ENCODE measurements at regions not wholly inside any gene's neighbourhood (a gene's known extent, or its start where the extent isn't known, plus 50 kb on each side); places are given as distances from the start of the nearest gene placed in this dataset.
"Not testable (repeated sequence)": the region's sequence is repeated elsewhere in the genome, so short reads cannot be mapped to it uniquely, and the experiment has no call there.

DNA sequence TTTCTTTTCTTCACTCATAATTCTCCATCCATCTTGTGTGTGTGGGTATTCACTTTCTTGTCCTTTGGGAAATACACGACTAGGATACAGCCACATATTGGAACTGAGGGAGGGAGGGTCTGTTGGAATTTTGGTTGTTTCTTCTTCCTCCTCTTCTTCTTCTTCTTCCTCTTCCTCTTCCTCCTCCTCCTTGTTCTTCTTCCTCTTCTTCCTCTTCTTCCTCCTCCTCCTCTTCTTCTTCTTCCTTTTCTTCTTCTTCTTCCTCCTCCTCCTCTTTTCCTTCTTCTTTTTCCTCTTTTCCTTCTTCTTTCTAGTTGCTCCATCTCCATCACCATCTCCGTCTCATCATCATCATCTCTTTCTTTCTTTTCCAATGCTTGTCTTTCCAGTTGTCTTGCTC, 1307.3 kb upstream of the ZEB2 start:
- DNase-seq: no peak

DNA sequence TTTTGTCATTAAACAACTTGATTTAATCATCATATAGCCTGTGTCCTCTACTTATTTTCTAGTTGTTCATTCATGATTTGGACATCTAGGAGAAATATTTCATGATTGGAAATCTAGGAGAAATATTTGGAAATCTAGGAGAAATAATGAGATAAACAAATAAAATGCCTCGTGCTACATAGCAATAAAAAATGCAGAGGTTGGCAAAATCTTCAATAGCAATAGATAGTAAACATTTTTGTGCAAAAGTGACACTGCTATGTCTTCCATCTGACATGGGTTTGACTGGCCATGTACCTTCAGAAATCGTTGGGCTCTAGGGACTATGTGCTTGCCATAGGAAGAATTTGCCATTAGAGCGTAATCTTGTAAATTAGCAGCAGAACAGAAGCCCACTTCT, 1304.5 kb upstream of the ZEB2 start:
- no peak for DNase-seq

- DNase-seq: no peak
Measured at GRCh38 chr2:145822892-145823534, 1303.1 kb upstream of the ZEB2 start.

DNA sequence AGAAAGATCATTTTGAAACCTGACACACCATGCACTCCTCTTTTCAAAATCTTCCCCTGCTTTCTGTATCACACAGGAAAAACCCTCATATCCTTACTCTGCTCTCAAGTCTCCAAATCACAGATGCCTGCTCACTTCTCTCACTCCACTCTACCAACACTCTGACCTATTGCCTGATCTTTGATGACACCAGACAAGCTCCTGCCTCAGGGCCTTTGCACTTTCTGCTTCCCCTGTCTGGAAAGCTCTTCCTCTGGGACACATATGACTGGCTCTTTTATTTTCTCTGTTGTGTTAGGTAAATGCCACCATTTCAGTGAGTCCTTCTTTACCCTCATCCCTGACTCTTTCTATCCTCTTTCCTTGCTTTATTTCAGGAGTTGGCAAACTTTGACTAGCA, 1300.7 kb upstream of the ZEB2 start:
- DNase-seq: no peak

- no peak for DNase-seq
Measured at GRCh38 chr2:145818890-145819504, 1299.1 kb upstream of the ZEB2 start.

DNA sequence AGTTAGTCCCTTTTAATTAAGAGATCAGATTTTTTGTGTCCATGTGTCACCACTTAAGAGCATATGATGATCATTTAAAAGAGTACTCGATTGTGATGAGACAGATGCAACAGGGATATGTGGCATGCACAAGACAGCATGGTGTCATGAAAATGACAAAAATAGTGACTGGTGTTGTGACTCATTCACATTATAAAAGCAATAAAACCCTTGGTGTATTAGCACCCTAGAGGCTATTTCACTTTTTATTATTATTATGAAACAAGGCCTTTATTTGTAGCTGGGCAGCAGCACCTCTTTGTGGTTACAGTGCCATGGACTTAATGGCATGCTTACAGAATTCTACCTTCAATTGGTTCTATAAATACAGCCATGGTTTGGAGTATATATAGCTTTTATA, 1296.0 kb upstream of the ZEB2 start:
- DNase-seq: no peak

GRCh38 chr2:145813481-145813880, 1293.6 kb upstream of the ZEB2 start:
- no peak for DNase-seq

DNA sequence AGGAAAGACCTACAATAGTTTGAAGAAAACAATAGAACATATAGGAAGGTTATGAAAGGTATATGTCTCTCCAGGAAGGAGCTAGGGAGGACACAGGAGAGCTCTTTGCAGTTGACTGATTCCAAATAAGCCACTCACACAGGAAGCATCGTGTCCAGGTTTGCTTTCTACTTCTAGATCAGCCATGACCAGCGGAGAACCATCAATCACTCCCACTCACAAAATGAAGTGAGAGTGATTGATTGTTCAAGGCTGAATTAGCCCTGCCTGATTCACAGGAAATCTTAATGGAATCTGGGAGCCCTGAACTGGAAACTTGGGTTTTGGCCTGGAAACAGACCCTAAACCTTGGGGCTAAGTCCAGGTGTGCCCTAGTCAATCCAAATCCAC, 1292.2 kb upstream of the ZEB2 start:
- no peak for DNase-seq

GRCh38 chr2:145811276-145812164, 1291.6 kb upstream of the ZEB2 start:
- no peak for DNase-seq

DNA sequence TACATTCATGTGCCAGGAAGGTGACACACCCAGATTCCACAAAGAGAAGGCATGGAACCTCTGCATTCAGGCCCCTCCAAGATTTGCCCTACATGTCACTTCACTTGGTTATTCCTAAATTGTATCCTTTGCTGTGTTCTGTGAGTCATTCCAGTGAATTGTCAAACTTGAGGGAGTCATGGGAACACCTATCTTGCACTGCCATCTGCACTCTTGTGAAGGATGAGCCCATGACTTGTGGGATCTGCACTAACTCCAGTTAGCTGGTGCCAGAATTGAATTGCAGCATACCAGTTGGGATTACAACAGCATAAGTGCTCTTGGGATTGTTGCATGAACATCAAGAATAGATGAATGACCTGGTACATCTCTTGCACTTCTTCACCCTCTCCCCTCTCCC, 1288.0 kb upstream of the ZEB2 start:
- DNase-seq: no peak

GRCh38 chr2:145807554-145807953, 1287.6 kb upstream of the ZEB2 start:
- no peak for DNase-seq

DNA sequence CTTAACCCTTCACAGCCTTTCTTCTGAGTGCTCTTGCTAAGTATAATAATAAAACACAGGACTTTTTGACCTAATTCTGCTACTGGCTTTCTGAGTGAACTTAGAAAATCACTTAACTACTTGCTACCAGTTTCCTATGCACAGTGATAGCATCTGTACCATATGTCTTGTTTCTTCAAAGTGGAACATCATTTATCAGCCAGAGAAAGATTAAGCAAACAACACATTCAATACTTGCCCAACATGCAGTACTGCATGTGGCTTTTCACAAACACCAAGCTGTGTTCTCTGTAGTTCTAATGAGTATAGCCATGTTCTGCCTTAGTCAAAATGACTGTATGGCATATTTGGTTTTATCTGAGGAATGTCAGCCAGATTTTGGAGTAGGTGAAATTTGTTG, 1286.6 kb upstream of the ZEB2 start:
- DNase-seq: no peak

DNA sequence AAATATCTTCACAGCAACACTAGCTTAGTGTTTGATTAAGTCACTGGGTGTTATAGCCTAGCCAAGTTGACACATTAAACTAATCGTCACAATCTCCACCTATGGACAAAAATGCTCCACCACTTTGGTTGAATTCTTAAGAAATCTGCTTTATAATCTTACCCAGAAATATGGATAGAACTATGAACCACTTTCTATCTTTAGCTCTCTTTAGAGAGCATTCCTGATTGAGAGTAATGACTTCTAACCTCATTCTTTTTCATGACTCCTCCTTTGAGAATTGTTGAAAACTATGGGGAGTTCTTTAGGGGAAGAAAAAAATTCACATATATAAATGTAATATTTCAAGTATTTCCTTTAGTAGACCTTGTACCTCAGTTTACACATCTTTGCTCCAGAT, 1282.2 kb upstream of the ZEB2 start:
- no peak for DNase-seq

DNA sequence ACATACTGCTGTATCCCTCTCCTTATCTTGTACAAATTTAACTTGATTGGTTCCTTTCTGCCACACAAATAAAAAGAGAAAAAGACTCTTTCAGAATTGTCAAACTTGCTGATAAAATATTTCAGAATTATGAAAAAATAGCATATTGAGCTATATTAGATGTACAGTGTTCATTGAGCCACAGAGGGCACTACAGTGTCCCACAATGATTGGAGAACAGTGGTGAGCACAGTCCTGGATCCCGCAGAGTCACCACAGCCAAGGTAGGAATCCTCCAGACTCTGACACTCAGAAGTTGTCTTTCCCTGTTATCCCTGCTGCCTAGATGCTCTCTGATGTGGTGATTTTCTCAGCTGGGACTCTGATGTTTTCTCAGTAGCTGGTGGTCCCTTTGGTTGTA, 1281.3 kb upstream of the ZEB2 start:
- DNase-seq: no peak

DNA sequence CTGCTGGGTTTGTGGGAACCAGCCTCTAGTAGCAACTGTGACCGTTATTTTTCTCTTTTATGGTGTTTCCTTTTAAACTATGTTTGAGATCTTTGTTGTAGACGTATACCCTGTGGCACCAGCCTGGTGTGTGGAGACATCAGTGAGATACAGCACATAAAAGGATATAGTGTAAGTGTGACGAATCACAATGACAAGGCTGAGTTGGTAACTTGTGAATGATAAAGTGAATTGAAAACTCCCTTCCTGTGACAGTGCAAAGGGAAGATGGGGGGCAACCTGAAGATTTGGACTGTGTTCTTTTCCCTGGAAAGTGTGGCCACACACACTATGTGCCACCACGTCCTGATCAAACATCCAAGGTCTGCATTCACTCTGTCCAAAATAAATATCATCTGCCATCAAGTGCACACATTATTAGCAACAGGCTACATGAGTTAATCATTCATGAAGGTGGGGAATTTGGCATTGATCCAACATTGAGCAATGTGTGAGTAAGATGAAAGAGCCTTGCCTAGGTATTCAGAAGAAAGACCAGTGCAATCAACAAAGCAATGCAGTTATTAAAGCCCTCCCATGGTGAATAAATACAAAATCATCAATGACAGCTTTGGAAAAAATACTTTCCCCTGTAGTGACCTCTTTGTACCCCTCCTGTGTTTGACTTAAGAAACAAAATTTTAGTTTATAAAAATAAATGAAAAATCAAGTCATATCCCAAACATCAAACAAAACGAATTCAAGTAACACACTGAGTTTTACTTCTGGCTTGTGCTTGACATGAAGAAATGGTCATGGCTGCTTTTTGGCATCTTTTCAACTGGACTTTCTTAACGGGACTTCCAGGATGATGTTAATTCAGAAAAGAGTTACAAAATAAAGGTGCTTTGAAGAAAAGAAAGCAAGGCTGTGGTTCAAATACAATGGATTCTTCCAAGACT, 1280.5 kb upstream of the ZEB2 start:
- no peak for DNase-seq

GRCh38 chr2:145799595-145800108, 1279.7 kb upstream of the ZEB2 start:
- DNase-seq: no peak

- DNase-seq: no peak
Measured at GRCh38 chr2:145798419-145798818, 1278.5 kb upstream of the ZEB2 start.

DNA sequence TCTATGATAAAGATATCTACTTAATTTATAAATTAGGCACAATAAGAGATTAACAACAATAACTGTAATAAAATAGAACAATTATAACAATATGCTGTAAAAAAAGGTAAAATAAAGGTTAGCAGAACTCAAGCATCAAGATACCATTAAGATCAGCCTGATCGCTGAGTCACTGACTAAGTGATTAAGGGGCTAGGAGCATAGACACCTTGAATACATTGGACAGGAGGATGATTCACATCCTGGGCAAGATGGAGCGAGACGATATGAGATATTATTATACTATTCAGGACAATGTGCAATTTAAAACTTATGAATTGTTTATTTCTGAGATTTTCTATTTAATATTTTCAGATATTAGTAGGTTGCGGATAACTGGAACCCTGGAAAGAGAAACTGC, 1277.8 kb upstream of the ZEB2 start:
- no peak for DNase-seq

GRCh38 chr2:145792745-145793144, 1272.8 kb upstream of the ZEB2 start:
- DNase-seq: no peak

DNA sequence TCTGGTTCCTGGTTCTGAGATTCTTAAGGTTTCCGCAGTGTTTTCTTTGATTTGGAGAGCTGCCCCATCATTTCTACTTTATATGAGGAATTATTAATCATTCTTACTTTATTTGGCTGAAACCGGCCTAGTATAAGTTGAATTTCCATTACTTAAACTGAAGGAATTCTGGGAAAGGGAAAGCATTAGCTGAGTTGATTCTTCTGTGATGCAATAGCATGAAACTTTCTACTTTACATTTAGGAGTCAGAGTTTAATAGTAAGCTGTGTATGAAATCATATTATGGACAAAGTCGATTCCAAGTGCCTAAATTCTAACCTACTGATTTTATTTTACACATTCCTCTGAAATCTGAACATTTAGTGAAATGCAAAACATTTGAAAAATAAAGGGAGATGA, 1269.7 kb upstream of the ZEB2 start:
- no peak for DNase-seq

- DNase-seq: not testable (repeated sequence)
Measured at GRCh38 chr2:145787597-145788361, 1267.9 kb upstream of the ZEB2 start.

- DNase-seq: not testable (repeated sequence)
Measured at GRCh38 chr2:145782607-145783006, 1262.7 kb upstream of the ZEB2 start.

All from activated gamma-delta T cell treated with Interleukin-2 at 50 U/mL for 16 hours (primary cell).